ENCODE measurements at regions not wholly inside any gene's neighbourhood (a gene's known extent, or its start where the extent isn't known, plus 50 kb on each side); places are given as distances from the start of the nearest gene placed in this dataset.

- DNase-seq (ENCODE audit: low spot score) = no peak
- H3K4me3 ChIP-seq (ENCODE audit: low read depth in 1 of 3, low read length in 3 of 3) = no peak overlapping the region
- WGBS = 80% methylated on average over 3 of the region's 3 CpGs
Observed at GRCh38 chr2:215636816-215637215, 200.9 kb upstream of the FN1 start.

More at GRCh38 chr2:215636816-215637215, 200.9 kb upstream of the FN1 start:
- Histone ChIP-seq H3K27me3 (ENCODE audit: control insufficient read depth in 4 of 4, insufficient read depth in 4 of 4, low read length in 3 of 4) (no peaks in the 10 kb centered on the region), H3K4me1 (ENCODE audit: control insufficient read depth in 4 of 4, insufficient read depth in 4 of 4, low read length in 3 of 4) (no peaks in the 10 kb centered on the region), H3K27ac (ENCODE audit: low read depth in 1 of 2, low read length in 2 of 2) (no peak overlapping the region), H3K36me3 (ENCODE audit: control insufficient read depth in 4 of 4, insufficient read depth in 3 of 4, low read depth in 1 of 4, low read length in 3 of 4) (no peaks in the 10 kb centered on the region), H3K9ac (ENCODE audit: low read depth in 1 of 2, low read length in 2 of 2) (no peak overlapping the region), H3K9me3 (ENCODE audit: control insufficient read depth in 4 of 4, low read length in 3 of 4) (peaks cover 0 to 3% (median 0%) of the 10 kb centered on the region in 4 donors)
- TF ChIP-seq FOXA2 (IDR thresholded peaks at IDR 0.05) (no peak), HNF4A (conservative IDR thresholded peaks at IDR 0.05) (no peak), CTCF (IDR thresholded peaks at IDR 0.05; ENCODE audit: low read depth, low read length, missing input control) (no peak), HNF4G (IDR thresholded peaks at IDR 0.05) (no peak), REST (IDR thresholded peaks at IDR 0.05) (no peak), MAX (IDR thresholded peaks at IDR 0.05) (no peak), ATF3 (IDR thresholded peaks at IDR 0.05) (no peak), NR2F2 (IDR thresholded peaks at IDR 0.05) (no peak), SP1 (IDR thresholded peaks at IDR 0.05) (no peak), FOXA1 (IDR thresholded peaks at IDR 0.05) (no peak), RAD21 (IDR thresholded peaks at IDR 0.05) (no peak), JUND (IDR thresholded peaks at IDR 0.05) (no peak), GABPA (IDR thresholded peaks at IDR 0.05 in 1 of 2, conservative IDR thresholded peaks at IDR 0.05 in 1 of 2) (no peak), YY1 (IDR thresholded peaks at IDR 0.05) (no peak), TAF1 (conservative IDR thresholded peaks at IDR 0.05) (no peak), ZBTB33 (IDR thresholded peaks at IDR 0.05) (no peak), RXRA (IDR thresholded peaks at IDR 0.05) (no peak), EGR1 (IDR thresholded peaks at IDR 0.05; ENCODE audit: low read depth in 2 of 2) (no peak)

All from liver (tissue), 8 donors.